AG10803 (cell line): ENCODE measurements at regions not wholly inside any gene's neighbourhood (a gene's known extent, or its start where the extent isn't known, plus 50 kb on each side); places are given as distances from the start of the nearest gene placed in this dataset.
"Not testable (repeated sequence)": the region's sequence is repeated elsewhere in the genome, so short reads cannot be mapped to it uniquely, and the experiment has no call there.

Experiments
- DNase-seq: peaks from one replicate; pipeline ENCODE4 v3.0.0; 2010; ENCODE audit warnings: low read depth
- H3K4me3 ChIP-seq: 2 replicates; pipeline ENCODE4 v1.5.1; 2011; ENCODE audit warnings: mild to moderate bottlenecking, low read length, control low read depth
- TF ChIP-seq, protein P1 (sequence below): conservative IDR thresholded peaks from 2 replicates; pipeline ENCODE4 v1.5.1; 2011; ENCODE audit warnings: mild to moderate bottlenecking, low read length, control low read depth, inconsistent platforms

DNA sequence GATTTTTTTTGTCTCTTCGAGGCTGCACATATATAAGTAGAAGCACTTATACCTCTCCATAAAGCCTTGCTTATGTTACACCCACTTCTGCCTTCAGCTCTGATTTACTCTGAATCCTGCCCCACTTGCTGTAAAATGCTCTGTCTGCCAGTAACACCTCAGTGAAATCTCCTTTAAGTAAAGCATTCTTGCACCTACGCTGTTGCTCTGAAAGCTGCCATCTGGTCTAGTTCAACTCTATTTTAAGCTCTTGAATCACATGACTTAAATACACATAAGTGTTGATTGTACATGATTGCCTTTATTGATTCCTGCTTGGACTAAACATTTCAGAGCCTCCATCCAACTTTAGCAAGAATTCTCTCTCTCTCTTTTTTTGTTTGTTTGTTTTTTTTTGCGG lies 609.0 kb upstream of the CELF4 start:
- no peak for DNase-seq
- TF ChIP-seq, protein P1, sequence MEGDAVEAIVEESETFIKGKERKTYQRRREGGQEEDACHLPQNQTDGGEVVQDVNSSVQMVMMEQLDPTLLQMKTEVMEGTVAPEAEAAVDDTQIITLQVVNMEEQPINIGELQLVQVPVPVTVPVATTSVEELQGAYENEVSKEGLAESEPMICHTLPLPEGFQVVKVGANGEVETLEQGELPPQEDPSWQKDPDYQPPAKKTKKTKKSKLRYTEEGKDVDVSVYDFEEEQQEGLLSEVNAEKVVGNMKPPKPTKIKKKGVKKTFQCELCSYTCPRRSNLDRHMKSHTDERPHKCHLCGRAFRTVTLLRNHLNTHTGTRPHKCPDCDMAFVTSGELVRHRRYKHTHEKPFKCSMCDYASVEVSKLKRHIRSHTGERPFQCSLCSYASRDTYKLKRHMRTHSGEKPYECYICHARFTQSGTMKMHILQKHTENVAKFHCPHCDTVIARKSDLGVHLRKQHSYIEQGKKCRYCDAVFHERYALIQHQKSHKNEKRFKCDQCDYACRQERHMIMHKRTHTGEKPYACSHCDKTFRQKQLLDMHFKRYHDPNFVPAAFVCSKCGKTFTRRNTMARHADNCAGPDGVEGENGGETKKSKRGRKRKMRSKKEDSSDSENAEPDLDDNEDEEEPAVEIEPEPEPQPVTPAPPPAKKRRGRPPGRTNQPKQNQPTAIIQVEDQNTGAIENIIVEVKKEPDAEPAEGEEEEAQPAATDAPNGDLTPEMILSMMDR, result no peak
- H3K4me3 ChIP-seq, result no peak overlapping the region

DNA sequence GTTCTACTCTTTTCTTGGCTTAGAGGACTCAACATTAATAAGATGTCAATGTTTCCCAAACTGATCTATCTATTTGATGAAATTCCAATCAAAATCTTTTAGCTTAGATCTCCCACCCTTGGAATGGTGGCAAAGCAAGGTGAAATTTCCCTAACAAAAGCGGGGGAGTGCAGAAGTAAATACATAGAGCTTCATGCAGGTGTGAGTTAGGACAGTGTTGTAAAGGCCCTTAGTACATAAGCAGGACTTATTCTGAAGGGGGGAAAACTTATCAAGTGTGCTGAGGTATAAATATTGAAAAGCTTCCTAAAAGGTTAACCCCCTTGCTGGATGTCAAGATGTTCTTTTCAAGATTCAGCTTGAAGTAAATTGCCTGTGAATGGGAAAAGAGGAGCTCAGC lies 608.6 kb upstream of the CELF4 start:
- H3K4me3 ChIP-seq, result no peak overlapping the region
- DNase-seq, result no peak
- TF ChIP-seq, protein P1, result no peak

DNA sequence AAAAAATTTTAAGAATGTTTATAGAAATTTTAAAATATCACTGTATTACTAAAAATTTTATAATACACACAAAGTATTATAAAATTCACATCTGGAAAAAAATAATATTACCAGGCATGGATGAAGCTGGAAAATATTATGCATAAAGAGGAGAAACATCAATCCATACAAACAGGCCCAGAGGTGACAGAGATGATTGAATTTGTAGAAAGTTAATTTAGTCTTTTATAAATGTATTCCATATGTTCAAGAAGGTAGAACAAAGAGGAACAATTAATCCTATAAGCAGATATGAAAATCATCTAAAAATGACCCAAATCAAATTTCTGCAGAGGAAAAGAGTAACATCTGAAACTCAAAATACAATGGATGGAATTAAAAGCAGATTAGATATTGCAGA lies 605.2 kb upstream of the CELF4 start:
- TF ChIP-seq, protein P1, result no peak
- no peak overlapping the region for H3K4me3 ChIP-seq
- no peak for DNase-seq

DNA sequence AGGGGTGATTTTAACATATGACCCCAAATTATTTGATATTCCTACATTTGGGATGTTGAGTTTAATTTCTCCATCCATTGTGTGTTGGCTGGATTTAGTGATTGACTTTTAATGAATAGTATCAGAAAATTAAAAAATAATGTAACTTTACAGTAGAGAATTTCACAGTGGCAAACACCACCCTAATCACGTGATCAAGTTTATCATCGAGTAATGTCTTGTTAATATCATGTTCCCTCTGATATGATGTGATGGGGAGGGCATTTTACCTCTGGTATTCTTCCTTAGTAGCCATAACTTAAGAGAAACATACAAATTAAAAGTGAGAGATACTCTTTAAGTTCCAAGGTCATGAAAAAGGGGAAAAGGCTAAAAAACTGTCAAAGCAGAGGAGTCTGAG lies 602.0 kb upstream of the CELF4 start:
- DNase-seq, result no peak
- TF ChIP-seq, protein P1, result no peak
- H3K4me3 ChIP-seq, result no peak overlapping the region

DNA sequence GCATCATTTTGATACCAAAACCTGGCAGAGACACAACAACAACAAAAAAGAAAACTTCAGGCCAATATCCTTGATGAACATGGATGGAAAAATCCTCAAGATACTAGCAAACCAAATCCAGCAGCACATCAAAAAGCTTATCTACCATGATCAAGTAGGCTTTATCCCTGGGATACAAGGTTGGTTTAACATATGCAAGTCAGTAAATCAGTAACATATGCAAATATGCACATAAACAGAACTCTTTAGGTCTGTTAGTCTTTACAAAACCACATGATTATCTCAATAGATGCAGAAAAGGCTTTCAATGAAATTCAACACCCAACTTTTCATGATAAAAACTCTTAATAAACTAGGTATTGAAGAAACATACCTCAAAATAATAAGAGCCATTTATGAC lies 587.5 kb upstream of the CELF4 start:
- not testable (repeated sequence) for DNase-seq, H3K4me3 ChIP-seq

DNA sequence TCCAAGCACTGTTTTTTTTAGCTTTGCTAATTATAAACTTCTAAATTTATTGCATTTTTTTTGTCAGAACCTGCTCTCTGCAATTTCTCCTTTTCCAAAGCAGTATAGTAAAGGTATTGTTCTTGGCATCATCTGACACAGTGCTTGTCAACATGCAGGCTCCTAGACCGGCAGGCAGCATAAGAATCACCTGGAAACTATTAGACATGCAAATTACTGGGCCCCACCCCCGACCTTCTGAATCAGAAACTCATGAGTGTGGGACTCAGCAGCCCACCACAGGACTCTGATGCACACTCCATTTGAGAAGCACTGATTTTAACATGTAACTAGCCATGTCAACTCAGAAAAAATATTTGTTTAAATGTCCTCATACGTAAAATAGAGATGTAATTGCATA lies 551.1 kb upstream of the CELF4 start:
- no peak for DNase-seq
- TF ChIP-seq, protein P1, result no peak
- no peak overlapping the region for H3K4me3 ChIP-seq

DNA sequence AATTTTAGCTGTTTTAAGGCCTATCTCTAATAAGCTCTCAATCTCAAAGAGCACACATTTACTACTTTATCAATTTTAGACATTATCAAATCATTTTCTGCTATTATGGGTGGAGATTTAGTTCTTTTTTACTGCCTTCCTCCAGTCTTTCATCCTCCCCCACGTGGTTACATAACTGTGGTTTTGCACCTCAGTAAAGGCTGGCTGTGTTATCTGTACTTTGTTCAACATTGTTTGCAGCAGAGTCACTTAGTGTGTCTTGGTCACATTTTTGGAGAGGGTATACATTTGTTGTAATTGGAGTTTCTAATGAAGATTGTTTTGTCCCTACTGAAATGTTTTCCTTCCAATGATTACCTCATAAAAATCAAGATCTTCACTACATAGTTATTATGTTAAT lies 549.6 kb upstream of the CELF4 start:
- DNase-seq, result no peak
- no peak overlapping the region for H3K4me3 ChIP-seq
- TF ChIP-seq, protein P1, result no peak

DNA sequence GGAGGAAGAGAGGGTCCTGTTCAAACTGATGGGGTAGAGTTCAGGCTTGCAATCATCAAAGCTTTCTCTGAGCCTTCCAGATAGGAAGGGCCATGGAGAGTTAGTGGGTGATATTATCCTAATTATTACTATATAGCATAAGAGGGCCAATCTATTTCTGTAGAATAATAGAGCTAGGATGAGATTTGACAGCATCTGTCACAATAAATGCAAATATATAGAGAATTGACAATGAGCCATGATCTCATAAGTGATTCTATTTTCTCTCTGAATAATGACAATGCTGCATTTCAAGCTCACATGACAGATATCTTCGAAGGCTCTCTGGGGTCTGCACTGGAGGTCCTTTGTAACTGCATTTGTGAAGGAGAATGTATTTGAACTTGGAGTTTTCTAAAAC lies 521.9 kb upstream of the CELF4 start:
- DNase-seq, result no peak
- no peak overlapping the region for H3K4me3 ChIP-seq
- TF ChIP-seq, protein P1, result no peak
